MCF 10A (cell line): ENCODE measurements at regions not wholly inside any gene's neighbourhood (a gene's known extent, or its start where the extent isn't known, plus 50 kb on each side); places are given as distances from the start of the nearest gene placed in this dataset.

ENCODE experiments used
- BruUV-seq: library from RNA; stranded (reverse); fragments of 400-500 nt; replicated peaks from 2 replicates; lab custom pipeline; 2021; lab: Mats Ljungman, UMichigan
- CTCF ChIA-PET: fragments of 300-600 bp; sonication (Branson Sonifier 250); formaldehyde crosslinking; extraction: SDS; loops from one replicate; lab custom pipeline; 2021; ENCODE audit warnings: antibody characterized with exemption, inconsistent platforms; lab: Yijun Ruan, JAX
- POLR2A ChIA-PET: fragments of 300-600, 350-650 bp; sonication (Branson Sonifier 250); formaldehyde crosslinking; extraction: SDS; loops from one replicate; lab custom pipeline; 2020; ENCODE audit warnings: antibody characterized with exemption, inconsistent platforms; lab: Yijun Ruan, JAX
- DNase-seq: peaks from one replicate; pipeline ENCODE4 v3.0.0-alpha.2; 2018; ENCODE audit not compliant: unreplicated experiment
- H3K27ac Mint-ChIP-seq: one replicate; pipeline ENCODE4 v1.8.0; 2022; ENCODE audit warnings: mild to moderate bottlenecking, low read depth, mixed read lengths; ENCODE audit not compliant: unreplicated experiment
- H3K27me3 Mint-ChIP-seq: one replicate; pipeline ENCODE4 v1.8.0; 2022; ENCODE audit warnings: mixed read lengths; ENCODE audit not compliant: insufficient read depth, unreplicated experiment
- H3K36me3 Mint-ChIP-seq: one replicate; pipeline ENCODE4 v1.8.0; 2022; ENCODE audit warnings: mild to moderate bottlenecking, moderate library complexity, mixed read lengths; ENCODE audit not compliant: insufficient read depth, unreplicated experiment
- H3K4me1 Mint-ChIP-seq: one replicate; pipeline ENCODE4 v1.8.0; 2022; ENCODE audit warnings: mixed read lengths; ENCODE audit not compliant: insufficient read depth, unreplicated experiment
- H3K4me3 Mint-ChIP-seq: one replicate; pipeline ENCODE4 v1.8.0; 2022; ENCODE audit warnings: mild to moderate bottlenecking, moderate library complexity, mixed read lengths; ENCODE audit not compliant: unreplicated experiment
- H3K9me3 Mint-ChIP-seq: one replicate; pipeline ENCODE4 v1.8.0; 2022; ENCODE audit warnings: mixed read lengths; ENCODE audit not compliant: unreplicated experiment
- CTCF ChIP-seq: fragments of 200-600 bp; IDR thresholded peaks from one replicate; pipeline ENCODE4 v1.8.0; 2022; ENCODE audit warnings: antibody characterized with exemption, mild to moderate bottlenecking; ENCODE audit not compliant: unreplicated experiment
- intact Hi-C: fragments of 100-400 bp; cut with micrococcal nuclease; formaldehyde crosslinking; loops from 2 replicates; pipeline ENCODE4 v1.14.1; 2022

DNA sequence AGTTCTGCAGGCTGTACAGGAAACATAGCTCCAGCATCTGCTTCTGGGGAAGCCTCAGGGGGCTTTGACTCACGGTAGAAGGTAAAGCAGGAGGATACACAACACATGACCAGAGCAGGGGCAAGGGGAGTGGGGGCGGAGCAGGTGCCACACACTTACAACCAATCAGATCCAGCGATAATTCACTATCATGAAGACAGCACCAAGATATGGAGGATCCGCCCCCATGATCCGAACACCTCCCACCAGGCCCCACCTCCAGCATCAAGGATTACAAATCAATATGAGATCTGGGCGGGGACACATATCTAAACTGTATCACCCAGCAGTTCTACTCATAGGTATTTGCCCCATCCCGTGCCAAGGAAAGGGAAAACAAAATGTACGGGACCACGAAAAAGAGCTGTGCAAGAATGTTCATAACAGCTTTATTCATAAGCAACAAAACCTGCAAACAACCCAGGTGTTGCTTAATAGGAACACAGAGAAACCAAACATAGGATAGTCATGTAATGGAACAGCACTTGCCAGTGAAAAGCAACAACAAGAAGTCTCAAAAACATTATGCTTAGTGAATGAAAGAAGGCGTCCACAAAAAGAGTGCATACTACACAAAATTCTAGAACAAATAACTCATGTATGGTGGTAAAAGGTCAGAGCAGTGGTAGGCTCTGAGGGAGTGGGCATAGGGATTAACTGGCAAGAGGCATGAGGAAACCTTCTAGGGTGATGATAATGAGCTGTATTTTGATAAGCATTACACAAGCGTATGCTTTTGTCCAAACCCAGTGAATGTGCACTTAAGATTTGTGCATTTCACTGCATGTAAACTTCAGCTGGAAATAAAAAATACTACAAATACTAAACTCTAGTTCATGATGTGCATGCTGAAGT is 130.9 kb upstream of the FAM9B start:
- peak overlapping the region; percentile 64 for H3K4me3 Mint-ChIP-seq

GRCh38 chrX:9166584-9166944 is 132.6 kb upstream of the FAM9B start:
- peak overlapping the region; percentile 3 for H3K4me3 Mint-ChIP-seq
- no peaks in the 10 kb centered on the region for H3K36me3 Mint-ChIP-seq
- H3K9me3 Mint-ChIP-seq = no peaks in the 10 kb centered on the region
- no peak for DNase-seq
- TF ChIP-seq CTCF = no peak
- H3K27ac Mint-ChIP-seq = peak overlapping the region; percentile 80
- no TSS peak for BruUV-seq
- intact Hi-C loops = no loop called here
- H3K4me1 Mint-ChIP-seq = peaks cover 10% of the 10 kb centered on the region
- CTCF ChIA-PET = interaction anchor here (1.2 kb wide), 1 partner anchor 12 kb away, joined by 5 read pairs; no protein-coding TSS in a partner anchor
- POLR2A ChIA-PET = interaction anchor here (0.6 to 1.4 kb wide), 2 partner anchors 18 to 46 kb away, joined by 3 to 4 read pairs; no protein-coding TSS in a partner anchor
- H3K27me3 Mint-ChIP-seq = no peaks in the 10 kb centered on the region

More for the DNA sequence above, 130.9 kb upstream of the FAM9B start:
- peak overlapping the region; percentile 80 for H3K27ac Mint-ChIP-seq
- CTCF ChIA-PET = interaction anchor here (0.5 to 0.8 kb wide), 4 partner anchors 48 to 968 kb away, joined by 3 to 4 read pairs (median 4); no protein-coding TSS in a partner anchor
- no peaks in the 10 kb centered on the region for H3K27me3 Mint-ChIP-seq
- no peak for TF ChIP-seq CTCF
- peaks cover 9% of the 10 kb centered on the region for H3K9me3 Mint-ChIP-seq
- intact Hi-C loops = loop anchor here (1.0 to 5.0 kb wide), 3 partner anchors 188 to 299 kb away; no protein-coding TSS in a partner anchor
- BruUV-seq = TSS peak; percentile 61
- H3K36me3 Mint-ChIP-seq = no peaks in the 10 kb centered on the region
- POLR2A ChIA-PET = interaction anchor here (0.6 to 1.4 kb wide), 10 partner anchors 15 to 322 kb away, joined by 3 to 4 read pairs (median 3); no protein-coding TSS in a partner anchor
- H3K4me1 Mint-ChIP-seq = peaks cover 10% of the 10 kb centered on the region
- peak; percentile 74 for DNase-seq

DNA sequence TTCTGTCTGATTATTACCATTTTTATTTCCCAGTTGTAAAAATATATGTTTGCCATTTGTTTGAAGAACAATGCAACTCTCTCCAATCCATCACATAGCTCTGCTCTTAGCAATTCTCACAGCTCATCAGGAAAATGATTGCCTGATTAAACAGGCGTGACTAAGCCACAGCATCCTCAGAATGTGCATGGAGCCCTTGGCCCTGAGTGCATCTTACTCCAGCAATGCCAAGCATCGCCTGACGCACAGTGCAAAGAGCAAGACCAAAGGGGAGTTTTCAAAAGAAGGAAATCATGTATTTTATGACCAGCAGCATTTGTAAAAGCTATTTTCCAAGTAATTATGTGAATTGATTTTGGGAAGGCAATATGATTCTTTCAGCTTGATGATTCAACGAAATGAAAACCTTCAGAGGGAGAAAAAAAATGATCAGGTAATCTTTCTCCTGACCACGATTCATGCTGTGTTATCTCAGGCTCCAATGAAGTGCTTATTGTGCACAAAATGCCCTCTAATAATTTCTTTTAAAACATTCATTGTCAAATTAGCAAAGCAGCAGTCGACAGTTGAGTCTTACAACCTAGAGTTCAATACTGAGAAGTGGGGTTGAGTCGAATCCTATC is 138.0 kb upstream of the FAM9B start:
- CTCF ChIA-PET = no interaction called here
- H3K4me1 Mint-ChIP-seq = no peaks in the 10 kb centered on the region

More for the DNA sequence above, 138.0 kb upstream of the FAM9B start:
- intact Hi-C loops = no loop called here
- Mint-ChIP-seq H3K9me3 (no peaks in the 10 kb centered on the region), H3K4me3 (no peak overlapping the region), H3K27me3 (no peaks in the 10 kb centered on the region), H3K36me3 (no peaks in the 10 kb centered on the region), H3K27ac (no peak overlapping the region)
- POLR2A ChIA-PET = no interaction called here
- TF ChIP-seq CTCF = no peak
- BruUV-seq = no TSS peak
- DNase-seq = no peak
